Lower lobe of right lung (tissue), 2 donors: ENCODE measurements at regions not wholly inside any gene's neighbourhood (a gene's known extent, or its start where the extent isn't known, plus 50 kb on each side); places are given as distances from the start of the nearest gene placed in this dataset.

Source experiments
- ATAC-seq, 2 donors: fragments of 200-7000 bp; cut with Tn5 transposase; one replicate each; pipeline ENCODE4 v1.9.1; 2020 to 2022; ENCODE audit warnings: mild to moderate bottlenecking in 2 of 2, moderate library complexity in 2 of 2
- DNase-seq: peaks from one replicate; pipeline ENCODE4 v3.0.0-alpha.2; 2020
- H3K27ac ChIP-seq: fragments of 200-600 bp; one replicate; pipeline ENCODE4 v1.8.0; 2022
- H3K27me3 ChIP-seq: fragments of 200-600 bp; one replicate; pipeline ENCODE4 v1.8.0; 2022; ENCODE audit warnings: low read depth
- H3K36me3 ChIP-seq: fragments of 200-600 bp; one replicate; pipeline ENCODE4 v1.8.0; 2022; ENCODE audit warnings: mild to moderate bottlenecking
- H3K4me1 ChIP-seq: fragments of 200-600 bp; one replicate; pipeline ENCODE4 v1.8.0; 2022
- H3K4me3 ChIP-seq: fragments of 200-600 bp; one replicate; pipeline ENCODE4 v1.8.0; 2022; ENCODE audit warnings: mild to moderate bottlenecking
- H3K9me3 ChIP-seq: fragments of 200-600 bp; one replicate; pipeline ENCODE4 v1.8.0; 2022
- intact Hi-C: fragments of 100-400 bp; cut with DNase I; formaldehyde crosslinking; loops from one replicate; pipeline ENCODE4 v1.11.0; 2022
- TF ChIP-seq, protein P1 (sequence below): fragments of 200-600 bp; IDR thresholded peaks from one replicate; pipeline ENCODE4 v1.8.0; 2022; ENCODE audit warnings: antibody characterized with exemption, mild to moderate bottlenecking
- donor health status: DM: no; HTN: yes; CAD: no; lungs with severe emphysema.

DNA sequence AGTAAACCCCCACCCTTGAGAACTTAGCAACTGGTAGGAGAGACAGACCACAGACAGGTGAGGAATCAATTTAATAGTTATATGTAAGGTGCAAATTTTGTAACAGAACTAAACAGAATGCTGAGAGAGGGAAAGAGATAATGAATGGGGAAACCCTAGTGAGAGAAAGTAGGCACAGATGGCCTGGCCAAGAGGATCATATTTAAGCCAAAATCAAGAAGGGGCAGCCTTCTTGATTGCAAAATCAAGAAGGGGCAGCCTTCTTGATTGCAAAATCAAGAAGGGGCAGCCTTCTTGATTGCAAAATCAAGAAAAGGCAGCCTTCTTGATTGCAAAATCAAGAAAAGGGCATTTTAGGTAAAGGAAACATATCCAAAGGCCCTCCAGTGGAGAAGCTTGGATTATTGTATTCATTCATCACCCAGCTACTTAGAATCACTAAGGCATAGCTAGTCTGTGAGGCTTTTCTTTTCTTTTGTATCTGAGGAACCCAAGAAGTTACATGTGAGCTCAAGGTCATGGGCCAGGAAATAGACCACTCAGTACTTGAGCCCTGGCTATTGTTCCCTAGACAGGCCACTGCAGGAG lies 190.6 kb downstream of the CYLD start:
- TF ChIP-seq, protein P1, sequence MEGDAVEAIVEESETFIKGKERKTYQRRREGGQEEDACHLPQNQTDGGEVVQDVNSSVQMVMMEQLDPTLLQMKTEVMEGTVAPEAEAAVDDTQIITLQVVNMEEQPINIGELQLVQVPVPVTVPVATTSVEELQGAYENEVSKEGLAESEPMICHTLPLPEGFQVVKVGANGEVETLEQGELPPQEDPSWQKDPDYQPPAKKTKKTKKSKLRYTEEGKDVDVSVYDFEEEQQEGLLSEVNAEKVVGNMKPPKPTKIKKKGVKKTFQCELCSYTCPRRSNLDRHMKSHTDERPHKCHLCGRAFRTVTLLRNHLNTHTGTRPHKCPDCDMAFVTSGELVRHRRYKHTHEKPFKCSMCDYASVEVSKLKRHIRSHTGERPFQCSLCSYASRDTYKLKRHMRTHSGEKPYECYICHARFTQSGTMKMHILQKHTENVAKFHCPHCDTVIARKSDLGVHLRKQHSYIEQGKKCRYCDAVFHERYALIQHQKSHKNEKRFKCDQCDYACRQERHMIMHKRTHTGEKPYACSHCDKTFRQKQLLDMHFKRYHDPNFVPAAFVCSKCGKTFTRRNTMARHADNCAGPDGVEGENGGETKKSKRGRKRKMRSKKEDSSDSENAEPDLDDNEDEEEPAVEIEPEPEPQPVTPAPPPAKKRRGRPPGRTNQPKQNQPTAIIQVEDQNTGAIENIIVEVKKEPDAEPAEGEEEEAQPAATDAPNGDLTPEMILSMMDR, result no peak
- no peaks in the 10 kb centered on the region for H3K9me3 ChIP-seq
- ATAC-seq (peak in 1 of 2 donors; percentile 60), DNase-seq (no peak)
- no peaks in the 10 kb centered on the region for H3K27me3 ChIP-seq
- H3K36me3 ChIP-seq, result no peaks in the 10 kb centered on the region
- no peak overlapping the region for H3K4me3 ChIP-seq
- intact Hi-C loops, result no loop called here
- no peaks in the 10 kb centered on the region for H3K4me1 ChIP-seq
- H3K27ac ChIP-seq, result no peak overlapping the region

DNA sequence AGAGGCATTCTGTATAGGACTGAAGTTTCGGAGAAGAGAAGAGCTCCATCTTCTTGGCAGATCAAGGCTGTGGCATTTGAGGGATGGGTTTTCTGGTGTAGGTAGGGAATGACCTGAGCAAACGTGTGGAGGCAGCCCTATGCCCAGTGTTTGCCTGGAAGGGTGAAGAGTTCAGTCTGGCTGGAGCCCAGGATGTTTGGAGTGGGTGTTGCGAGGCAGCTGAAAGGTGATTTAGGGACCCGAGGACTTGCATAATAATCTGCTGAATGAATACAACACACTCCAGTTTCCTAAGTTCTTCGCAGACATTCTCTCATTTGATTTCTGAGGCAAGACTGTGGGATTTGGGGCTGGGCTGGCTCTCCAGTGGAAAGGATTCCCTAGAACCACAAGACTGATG lies 186.2 kb downstream of the CYLD start:
- DNase-seq (peak; percentile 73), ATAC-seq (peak; percentile 83 to 84)
- H3K9me3 ChIP-seq, result no peaks in the 10 kb centered on the region
- no peaks in the 10 kb centered on the region for H3K27me3 ChIP-seq
- H3K27ac ChIP-seq, result no peak overlapping the region
- H3K36me3 ChIP-seq, result no peaks in the 10 kb centered on the region
- TF ChIP-seq, protein P1, result no peak
- no peaks in the 10 kb centered on the region for H3K4me1 ChIP-seq
- intact Hi-C loops, result no loop called here
- H3K4me3 ChIP-seq, result no peak overlapping the region

DNA sequence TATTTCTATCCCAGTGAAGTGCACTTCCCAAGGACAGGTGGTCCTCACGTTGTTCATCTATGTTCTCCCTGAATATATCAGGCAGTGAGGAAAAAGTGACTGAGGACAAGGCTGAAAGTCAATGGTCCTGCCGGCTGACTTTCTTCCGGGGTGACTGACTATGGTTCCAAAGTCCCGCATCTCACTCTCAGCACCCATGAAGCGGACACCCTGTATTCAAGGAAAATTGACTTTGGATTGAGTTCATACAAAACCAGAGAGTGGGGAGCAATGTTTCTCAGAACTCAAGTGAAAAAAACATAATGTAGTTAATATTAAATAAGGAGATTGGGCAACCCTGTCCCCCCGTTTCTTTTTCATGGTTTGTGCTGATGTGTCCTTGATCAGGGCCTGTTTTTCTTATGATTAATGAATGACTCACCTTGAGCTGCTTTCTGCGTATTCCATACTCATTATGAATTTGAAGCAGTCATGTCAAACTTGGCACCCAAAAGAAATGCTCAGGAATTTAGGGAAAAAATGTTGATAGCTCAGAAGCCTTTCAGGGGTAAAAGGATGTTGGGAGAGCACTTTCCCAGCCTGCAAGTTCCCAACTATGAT lies 184.0 kb downstream of the CYLD start:
- peaks cover 3% of the 10 kb centered on the region for H3K27me3 ChIP-seq
- H3K27ac ChIP-seq, result no peak overlapping the region
- H3K36me3 ChIP-seq, result no peaks in the 10 kb centered on the region
- TF ChIP-seq, protein P1, result no peak
- H3K4me3 ChIP-seq, result no peak overlapping the region
- H3K4me1 ChIP-seq, result no peaks in the 10 kb centered on the region
- ATAC-seq, result peak in 1 of 2 donors; percentile 67
- H3K9me3 ChIP-seq, result no peaks in the 10 kb centered on the region
- no peak for DNase-seq
- intact Hi-C loops, result no loop called here

DNA sequence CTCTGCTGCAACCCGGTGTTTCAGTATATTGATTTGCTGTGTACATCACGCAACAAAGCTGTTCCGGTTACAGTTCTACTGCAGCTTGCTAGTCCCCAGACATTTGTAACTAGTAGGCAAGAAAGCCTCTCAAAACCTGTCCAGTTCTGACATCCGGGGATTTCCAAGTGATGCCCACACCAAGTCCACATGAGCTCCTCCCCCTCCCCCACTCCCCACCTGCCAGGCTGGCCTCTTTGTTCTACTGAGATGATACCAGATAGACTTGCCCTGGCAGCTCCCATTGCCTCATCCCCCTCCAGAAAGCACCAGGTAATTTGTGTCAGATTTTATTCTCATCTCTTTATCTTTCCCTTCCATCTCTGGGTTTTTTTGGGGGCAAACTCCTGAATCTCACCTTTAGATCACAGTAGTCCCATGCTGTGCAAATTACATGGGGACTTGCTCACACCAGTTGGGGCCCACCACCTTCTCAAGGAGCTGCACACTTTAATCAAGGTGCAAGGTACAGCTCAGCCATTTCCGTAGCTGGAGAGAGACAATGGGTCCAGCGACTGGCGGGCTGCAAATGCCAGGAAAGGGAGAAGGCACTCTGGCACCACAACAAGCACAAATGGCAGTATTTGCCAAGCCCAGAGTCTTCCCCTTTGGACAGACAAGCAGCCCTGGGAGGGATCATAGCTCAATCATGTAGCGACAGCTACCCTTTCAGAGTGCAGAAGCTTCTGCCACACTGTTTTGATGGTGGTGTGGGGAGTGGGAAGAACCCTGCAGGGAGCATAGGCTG lies 183.1 kb downstream of the CYLD start:
- ATAC-seq (no peak), DNase-seq (no peak)
- Histone ChIP-seq H3K4me1 (no peaks in the 10 kb centered on the region), H3K4me3 (no peak overlapping the region), H3K9me3 (no peaks in the 10 kb centered on the region), H3K27ac (no peak overlapping the region), H3K36me3 (no peaks in the 10 kb centered on the region), H3K27me3 (peaks cover 3% of the 10 kb centered on the region)
- TF ChIP-seq, protein P1, result no peak
- intact Hi-C loops, result no loop called here

DNA sequence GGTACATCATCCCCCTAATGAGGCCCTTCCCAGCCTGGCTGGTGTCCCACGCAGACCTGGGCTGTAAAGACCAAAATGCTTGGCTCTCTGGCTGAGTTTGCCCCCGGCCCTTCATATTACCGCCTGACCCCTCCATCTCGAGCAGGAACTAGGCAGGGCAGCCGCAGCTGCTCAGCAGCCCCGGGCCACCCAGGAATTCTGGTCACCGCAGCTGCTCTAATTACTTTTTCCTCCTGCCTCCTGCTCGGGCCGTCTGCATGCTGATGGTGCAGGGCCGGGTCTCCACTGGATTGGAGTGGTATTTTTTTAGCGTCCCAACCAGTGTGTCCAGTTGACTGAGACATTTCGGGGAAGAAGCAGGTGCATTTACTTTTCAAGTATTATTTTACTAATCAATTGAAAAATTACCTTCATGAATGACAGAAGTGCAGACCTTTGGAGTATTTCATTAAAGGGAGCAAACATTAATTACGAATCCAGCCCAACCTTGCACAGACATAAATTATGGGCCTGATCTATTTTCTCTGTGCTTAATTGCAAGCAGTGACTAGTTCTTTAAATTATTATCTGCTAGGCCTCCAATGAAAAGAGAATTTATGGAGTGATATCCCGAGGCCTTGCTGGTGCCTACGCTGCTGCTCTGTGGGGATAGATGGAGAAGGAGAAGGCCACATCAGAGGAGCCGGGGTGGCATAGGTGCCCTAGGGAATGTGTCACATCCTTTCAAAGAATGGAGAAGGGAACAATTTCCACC lies 176.2 kb downstream of the CYLD start:
- intact Hi-C loops, result no loop called here
- peaks cover 3% of the 10 kb centered on the region for H3K27me3 ChIP-seq
- DNase-seq (no peak), ATAC-seq (no peak)
- H3K36me3 ChIP-seq, result no peaks in the 10 kb centered on the region
- no peaks in the 10 kb centered on the region for H3K9me3 ChIP-seq
- no peak overlapping the region for H3K27ac ChIP-seq
- TF ChIP-seq, protein P1, result no peak
- no peak overlapping the region for H3K4me3 ChIP-seq
- no peaks in the 10 kb centered on the region for H3K4me1 ChIP-seq
